HCT116 (cell line): ENCODE measurements at regions not wholly inside any gene's neighbourhood (a gene's known extent, or its start where the extent isn't known, plus 50 kb on each side); places are given as distances from the start of the nearest gene placed in this dataset.

Experiments
- EZH2phosphoT487 ChIP-seq: fragments of 200-600 bp; IDR thresholded peaks from 2 replicates; pipeline ENCODE4 v1.6.1; 2018; ENCODE audit warnings: antibody characterized with exemption, borderline replicate concordance
- TF ChIP-seq, protein P1 (sequence below), 3 experiments: fragments of 200-600 bp in 1 of 3; sonication (generic) in 1 of 3; IDR thresholded peaks in 2 of 3; conservative IDR thresholded peaks in 1 of 3; 2 replicates each; pipeline ENCODE4 v1.5.1; 2012 to 2017; ENCODE audit warnings: low read depth in 2 of 3, low read length in 2 of 3, antibody characterized with exemption in 1 of 3, borderline replicate concordance in 1 of 3, control low read depth in 1 of 3, mild to moderate bottlenecking in 1 of 3, mixed read lengths in 1 of 3, mixed run types in 1 of 3, moderate library complexity in 1 of 3; ENCODE audit not compliant: insufficient read depth in 1 of 3

DNA sequence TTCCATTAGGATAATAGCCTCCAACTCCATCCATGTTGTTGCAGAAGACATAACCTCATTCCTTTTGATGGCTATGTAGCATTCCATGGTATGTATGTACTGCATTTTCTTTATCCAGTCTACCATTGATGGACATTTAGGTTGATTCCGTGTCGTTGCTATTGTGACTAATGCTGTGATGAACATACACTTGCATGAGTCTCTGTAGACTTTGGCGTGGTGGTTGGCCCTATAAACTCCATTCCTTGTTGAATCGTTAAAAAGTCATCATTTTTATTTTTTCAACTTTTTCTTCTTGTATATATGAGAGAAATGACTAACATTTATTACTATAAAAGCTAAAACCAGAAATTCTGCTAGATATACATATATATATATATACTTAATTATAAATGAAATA is 1491.9 kb upstream of the CDH6 start:
- TF ChIP-seq EZH2phosphoT487, result no peak
- TF ChIP-seq, protein P1, sequence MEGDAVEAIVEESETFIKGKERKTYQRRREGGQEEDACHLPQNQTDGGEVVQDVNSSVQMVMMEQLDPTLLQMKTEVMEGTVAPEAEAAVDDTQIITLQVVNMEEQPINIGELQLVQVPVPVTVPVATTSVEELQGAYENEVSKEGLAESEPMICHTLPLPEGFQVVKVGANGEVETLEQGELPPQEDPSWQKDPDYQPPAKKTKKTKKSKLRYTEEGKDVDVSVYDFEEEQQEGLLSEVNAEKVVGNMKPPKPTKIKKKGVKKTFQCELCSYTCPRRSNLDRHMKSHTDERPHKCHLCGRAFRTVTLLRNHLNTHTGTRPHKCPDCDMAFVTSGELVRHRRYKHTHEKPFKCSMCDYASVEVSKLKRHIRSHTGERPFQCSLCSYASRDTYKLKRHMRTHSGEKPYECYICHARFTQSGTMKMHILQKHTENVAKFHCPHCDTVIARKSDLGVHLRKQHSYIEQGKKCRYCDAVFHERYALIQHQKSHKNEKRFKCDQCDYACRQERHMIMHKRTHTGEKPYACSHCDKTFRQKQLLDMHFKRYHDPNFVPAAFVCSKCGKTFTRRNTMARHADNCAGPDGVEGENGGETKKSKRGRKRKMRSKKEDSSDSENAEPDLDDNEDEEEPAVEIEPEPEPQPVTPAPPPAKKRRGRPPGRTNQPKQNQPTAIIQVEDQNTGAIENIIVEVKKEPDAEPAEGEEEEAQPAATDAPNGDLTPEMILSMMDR (IDR thresholded peaks at IDR 0.05 in 2 of 3, conservative IDR thresholded peaks at IDR 0.05 in 1 of 3; ENCODE audit: borderline replicate concordance in 1 of 3, insufficient read depth in 1 of 3, low read depth in 2 of 3, low read length in 2 of 3), result no peak
